ENCODE measurements at regions not wholly inside any gene's neighbourhood (a gene's known extent, or its start where the extent isn't known, plus 50 kb on each side); places are given as distances from the start of the nearest gene placed in this dataset.

GRCh38 chr5:125575171-125575890 is 828.9 kb upstream of the ZNF608 start:
- Mint-ChIP-seq H3K4me3 (no peak overlapping the region), H3K4me1 (ENCODE audit: low read depth) (no peaks in the 10 kb centered on the region), H3K9me3 (peaks cover 12% of the 10 kb centered on the region), H3K36me3 (ENCODE audit: low read depth) (no peaks in the 10 kb centered on the region), H3K27ac (no peak overlapping the region), H3K27me3 (ENCODE audit: insufficient read depth) (no peaks in the 10 kb centered on the region)
- intact Hi-C loops (cut with micrococcal nuclease), result no loop called here
- no peak for DNase-seq (ENCODE audit: low spot score)

DNA sequence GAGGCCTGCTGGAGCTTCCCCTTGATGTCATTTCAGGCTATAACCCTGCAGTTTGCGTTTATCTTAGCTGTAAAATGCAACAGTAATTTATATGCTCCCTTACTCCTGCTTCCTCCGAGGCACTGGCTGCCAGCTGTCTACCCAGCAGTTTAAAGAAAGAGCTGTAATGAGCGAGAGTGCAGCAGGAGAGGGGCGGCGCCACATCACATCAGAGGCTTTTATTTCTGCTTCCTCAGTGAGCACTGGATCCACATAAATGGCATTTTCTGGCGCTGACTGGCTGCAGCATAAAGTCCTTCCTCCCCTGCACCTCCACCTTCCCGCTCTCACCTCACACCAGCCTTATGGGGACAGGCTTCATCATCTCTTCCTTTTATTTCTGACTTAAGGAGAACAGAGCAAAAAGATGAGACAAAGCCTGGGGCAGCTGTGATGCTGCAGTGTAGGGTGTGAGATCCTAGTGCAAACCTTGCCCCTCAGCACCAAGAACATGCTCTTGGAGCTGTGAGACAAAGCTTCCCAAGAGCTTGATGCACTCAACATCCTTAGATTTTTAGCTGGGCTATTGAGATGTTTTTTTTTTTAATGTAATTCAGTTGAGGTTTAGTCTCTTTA is 829.6 kb upstream of the ZNF608 start:
- Mint-ChIP-seq H3K9me3 (peaks cover 12% of the 10 kb centered on the region), H3K4me3 (no peak overlapping the region), H3K27me3 (ENCODE audit: insufficient read depth) (no peaks in the 10 kb centered on the region), H3K36me3 (ENCODE audit: low read depth) (no peaks in the 10 kb centered on the region), H3K4me1 (ENCODE audit: low read depth) (no peaks in the 10 kb centered on the region), H3K27ac (no peak overlapping the region)
- DNase-seq (ENCODE audit: low spot score), result no peak
- intact Hi-C loops (cut with micrococcal nuclease), result no loop called here

DNA sequence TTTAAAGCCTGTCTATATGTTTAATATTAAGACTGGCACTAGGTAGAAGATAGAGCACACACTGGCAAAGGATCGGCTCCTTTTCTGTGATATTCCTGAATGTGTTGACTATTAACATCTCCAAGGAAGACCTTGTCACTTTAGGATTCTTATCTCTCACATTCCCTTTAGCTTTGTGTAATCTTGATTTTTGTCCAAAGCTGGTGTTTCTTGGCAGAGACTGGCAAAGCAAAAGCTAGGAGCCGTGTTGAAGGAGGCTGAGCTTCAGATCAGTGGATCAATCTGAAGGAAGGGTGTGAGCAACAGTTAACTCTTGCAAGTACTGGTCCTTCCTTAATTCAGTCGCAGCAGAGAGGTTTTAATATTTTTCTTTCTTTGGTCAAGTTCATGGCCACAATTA is 830.4 kb upstream of the ZNF608 start:
- Mint-ChIP-seq H3K27ac (no peak overlapping the region), H3K4me1 (ENCODE audit: low read depth) (no peaks in the 10 kb centered on the region), H3K4me3 (no peak overlapping the region), H3K36me3 (ENCODE audit: low read depth) (no peaks in the 10 kb centered on the region), H3K27me3 (ENCODE audit: insufficient read depth) (no peaks in the 10 kb centered on the region), H3K9me3 (peaks cover 10% of the 10 kb centered on the region)
- no peak for DNase-seq (ENCODE audit: low spot score)
- intact Hi-C loops (cut with micrococcal nuclease), result no loop called here

DNA sequence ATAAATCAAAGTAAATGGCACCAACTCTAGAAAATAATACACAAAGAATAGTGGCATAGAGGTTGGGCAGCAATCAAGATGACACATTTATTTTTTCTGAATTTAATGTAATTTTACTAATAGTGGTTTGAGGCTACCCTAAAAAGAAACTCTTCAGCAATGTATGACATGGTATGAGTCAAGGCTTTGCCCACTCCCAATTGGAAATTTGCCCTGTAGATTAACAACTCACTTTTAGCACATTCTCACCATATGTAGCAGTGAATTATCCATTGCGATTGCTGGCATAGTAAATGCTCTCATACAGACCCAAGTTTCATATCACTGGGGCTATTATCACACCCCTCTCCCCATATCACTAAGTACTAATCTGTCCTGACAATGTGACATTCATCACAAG is 832.1 kb upstream of the ZNF608 start:
- intact Hi-C loops (cut with micrococcal nuclease), result no loop called here
- H3K4me1 Mint-ChIP-seq (ENCODE audit: low read depth), result no peaks in the 10 kb centered on the region
- H3K36me3 Mint-ChIP-seq (ENCODE audit: low read depth), result no peaks in the 10 kb centered on the region
- H3K27me3 Mint-ChIP-seq (ENCODE audit: insufficient read depth), result no peaks in the 10 kb centered on the region
- no peak overlapping the region for H3K4me3 Mint-ChIP-seq
- DNase-seq (ENCODE audit: low spot score), result no peak
- no peak overlapping the region for H3K27ac Mint-ChIP-seq
- H3K9me3 Mint-ChIP-seq, result peaks cover 7% of the 10 kb centered on the region

DNA sequence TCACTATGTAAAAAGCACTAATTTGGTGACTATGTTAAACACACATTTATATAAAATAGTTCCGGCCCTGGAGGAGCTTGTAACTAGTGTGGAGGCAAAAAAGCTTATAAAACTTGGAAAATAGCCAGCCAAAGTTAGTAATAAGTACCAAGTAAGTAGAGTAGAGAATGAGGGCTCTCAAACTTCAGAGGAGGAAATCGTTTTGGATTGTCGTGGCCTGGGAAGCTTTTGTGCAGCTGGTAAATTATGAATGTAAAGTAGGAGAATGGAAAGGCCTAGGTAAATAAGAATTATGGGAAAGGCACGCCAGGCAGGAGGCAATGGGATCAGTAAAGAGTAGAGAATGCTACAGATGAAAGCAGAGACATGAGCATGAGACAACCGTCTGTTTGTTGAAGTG is 832.7 kb upstream of the ZNF608 start:
- Mint-ChIP-seq H3K4me3 (no peak overlapping the region), H3K27me3 (ENCODE audit: insufficient read depth) (no peaks in the 10 kb centered on the region), H3K9me3 (peaks cover 5% of the 10 kb centered on the region), H3K4me1 (ENCODE audit: low read depth) (no peaks in the 10 kb centered on the region), H3K36me3 (ENCODE audit: low read depth) (no peaks in the 10 kb centered on the region), H3K27ac (no peak overlapping the region)
- intact Hi-C loops (cut with micrococcal nuclease), result no loop called here
- no peak for DNase-seq (ENCODE audit: low spot score)

DNA sequence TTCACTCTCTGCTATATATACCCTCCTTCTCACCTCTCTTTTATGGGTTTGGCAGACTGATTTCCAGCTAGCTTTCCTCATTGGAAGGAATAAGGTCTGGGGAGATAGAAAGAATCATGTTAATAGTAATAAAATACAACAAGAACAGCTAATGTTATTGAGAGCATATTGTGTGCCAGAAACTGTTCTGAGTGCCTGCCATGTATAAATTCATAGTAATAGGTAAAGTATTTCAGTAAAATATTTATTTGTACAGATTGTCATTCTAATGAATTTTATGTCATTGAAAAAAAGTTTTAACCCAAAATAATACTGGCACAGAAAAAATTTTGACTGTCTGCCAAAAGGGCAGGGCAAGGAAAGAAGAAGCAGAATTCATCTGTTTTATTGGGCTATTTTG is 834.9 kb upstream of the ZNF608 start:
- intact Hi-C loops (cut with micrococcal nuclease), result no loop called here
- H3K9me3 Mint-ChIP-seq, result peaks cover 11% of the 10 kb centered on the region
- H3K27ac Mint-ChIP-seq, result no peak overlapping the region
- no peaks in the 10 kb centered on the region for H3K36me3 Mint-ChIP-seq (ENCODE audit: low read depth)
- no peaks in the 10 kb centered on the region for H3K27me3 Mint-ChIP-seq (ENCODE audit: insufficient read depth)
- no peaks in the 10 kb centered on the region for H3K4me1 Mint-ChIP-seq (ENCODE audit: low read depth)
- no peak for DNase-seq (ENCODE audit: low spot score)
- H3K4me3 Mint-ChIP-seq, result no peak overlapping the region

DNA sequence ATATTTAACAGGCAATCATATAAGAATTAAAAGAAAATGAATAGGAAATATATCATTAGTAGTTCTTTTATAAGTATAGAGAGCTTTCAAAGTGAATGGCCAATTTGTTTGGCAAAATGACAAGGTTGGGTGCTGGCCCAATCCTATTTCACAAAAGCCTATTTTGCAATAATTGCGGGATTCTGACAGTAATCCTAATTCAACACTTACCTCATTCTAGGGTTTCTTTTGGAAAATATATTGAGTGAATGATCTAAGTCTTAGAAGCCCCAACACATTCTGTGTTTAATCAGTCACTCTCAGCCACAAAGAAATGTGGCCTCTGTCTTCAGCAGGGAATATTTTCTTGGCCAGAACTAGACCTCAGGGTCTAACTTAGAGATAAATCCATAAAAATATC is 835.9 kb upstream of the ZNF608 start:
- peaks cover 11% of the 10 kb centered on the region for H3K9me3 Mint-ChIP-seq
- no peak overlapping the region for H3K4me3 Mint-ChIP-seq
- H3K27ac Mint-ChIP-seq, result no peak overlapping the region
- H3K27me3 Mint-ChIP-seq (ENCODE audit: insufficient read depth), result no peaks in the 10 kb centered on the region
- intact Hi-C loops (cut with micrococcal nuclease), result no loop called here
- no peaks in the 10 kb centered on the region for H3K36me3 Mint-ChIP-seq (ENCODE audit: low read depth)
- DNase-seq (ENCODE audit: low spot score), result no peak
- no peaks in the 10 kb centered on the region for H3K4me1 Mint-ChIP-seq (ENCODE audit: low read depth)

- Mint-ChIP-seq H3K4me1 (ENCODE audit: low read depth) (no peaks in the 10 kb centered on the region), H3K9me3 (peaks cover 11% of the 10 kb centered on the region), H3K27me3 (ENCODE audit: insufficient read depth) (no peaks in the 10 kb centered on the region), H3K4me3 (no peak overlapping the region), H3K36me3 (ENCODE audit: low read depth) (no peaks in the 10 kb centered on the region), H3K27ac (no peak overlapping the region)
- DNase-seq (ENCODE audit: low spot score), result no peak
- intact Hi-C loops (cut with micrococcal nuclease), result no loop called here
Measured at GRCh38 chr5:125583321-125584139, 837.1 kb upstream of the ZNF608 start.

DNA sequence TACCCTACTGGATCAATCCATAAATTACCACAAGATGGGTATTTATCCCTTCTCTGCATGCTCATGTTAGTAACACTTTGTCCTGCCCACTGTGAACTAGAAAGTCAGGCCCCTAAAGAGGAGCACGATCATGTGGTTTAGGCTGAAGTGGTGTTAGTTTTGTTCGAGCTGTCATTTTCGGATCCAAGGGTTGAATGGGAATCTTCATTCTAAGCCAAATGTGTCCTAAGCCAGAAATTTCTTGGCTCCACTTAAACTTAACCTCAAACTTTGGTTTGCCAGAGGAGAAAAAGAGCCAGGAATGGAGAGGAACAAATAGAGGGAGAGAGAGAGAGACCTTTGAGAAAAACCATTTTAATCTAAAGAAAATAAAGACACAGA is 837.7 kb upstream of the ZNF608 start:
- Mint-ChIP-seq H3K27ac (no peak overlapping the region), H3K4me1 (ENCODE audit: low read depth) (no peaks in the 10 kb centered on the region), H3K4me3 (no peak overlapping the region), H3K9me3 (peaks cover 11% of the 10 kb centered on the region), H3K27me3 (ENCODE audit: insufficient read depth) (no peaks in the 10 kb centered on the region), H3K36me3 (ENCODE audit: low read depth) (no peaks in the 10 kb centered on the region)
- DNase-seq (ENCODE audit: low spot score), result no peak
- intact Hi-C loops (cut with micrococcal nuclease), result no loop called here

DNA sequence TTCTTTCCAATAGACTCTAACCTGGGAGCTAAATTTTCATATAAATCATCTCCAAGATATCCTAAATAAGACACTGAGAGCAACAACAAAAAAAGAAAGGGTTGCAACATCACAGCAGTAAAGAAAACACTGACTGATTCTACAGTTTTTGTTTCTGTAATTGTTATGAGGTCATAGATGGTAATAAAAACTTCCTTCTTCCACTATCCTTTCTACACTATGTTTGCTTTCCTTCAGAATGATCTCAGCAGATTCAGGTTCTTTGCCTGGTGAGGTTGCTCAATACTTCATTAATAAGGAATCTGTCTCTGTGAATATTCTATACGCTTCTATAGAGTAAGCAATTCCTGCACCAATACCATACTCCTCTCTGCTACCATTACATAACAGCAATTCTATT is 835.6 kb upstream of the GRAMD2B start:
- DNase-seq (ENCODE audit: low spot score), result no peak
- H3K27ac Mint-ChIP-seq, result no peak overlapping the region
- H3K9me3 Mint-ChIP-seq, result peaks cover 13% of the 10 kb centered on the region
- H3K27me3 Mint-ChIP-seq (ENCODE audit: insufficient read depth), result no peaks in the 10 kb centered on the region
- intact Hi-C loops (cut with micrococcal nuclease), result no loop called here
- no peaks in the 10 kb centered on the region for H3K4me1 Mint-ChIP-seq (ENCODE audit: low read depth)
- no peaks in the 10 kb centered on the region for H3K36me3 Mint-ChIP-seq (ENCODE audit: low read depth)
- no peak overlapping the region for H3K4me3 Mint-ChIP-seq

DNA sequence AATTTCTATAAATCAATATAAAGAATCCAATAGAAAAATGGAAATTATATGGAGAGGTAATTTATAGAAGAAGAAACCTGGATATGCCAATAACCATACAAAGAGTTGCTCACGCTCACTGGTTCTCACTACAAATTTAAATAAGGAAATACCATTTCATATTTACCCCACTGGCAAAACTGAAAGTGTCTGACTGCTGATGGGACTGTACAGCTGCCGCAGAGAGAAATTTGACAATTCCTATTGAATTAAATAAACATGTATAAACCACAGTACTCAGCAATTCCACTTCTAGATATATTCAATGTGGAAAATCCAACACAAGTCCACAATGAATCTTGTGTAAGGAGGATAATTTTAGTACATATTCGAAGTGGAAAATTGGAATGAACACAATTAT is 830.4 kb upstream of the GRAMD2B start:
- Mint-ChIP-seq H3K36me3 (ENCODE audit: low read depth) (no peaks in the 10 kb centered on the region), H3K9me3 (peaks cover 5% of the 10 kb centered on the region), H3K4me1 (ENCODE audit: low read depth) (no peaks in the 10 kb centered on the region), H3K4me3 (no peak overlapping the region), H3K27me3 (ENCODE audit: insufficient read depth) (no peaks in the 10 kb centered on the region), H3K27ac (no peak overlapping the region)
- no peak for DNase-seq (ENCODE audit: low spot score)
- intact Hi-C loops (cut with micrococcal nuclease), result no loop called here

- Mint-ChIP-seq H3K4me3 (no peak overlapping the region), H3K4me1 (ENCODE audit: low read depth) (no peaks in the 10 kb centered on the region), H3K9me3 (no peaks in the 10 kb centered on the region), H3K27ac (no peak overlapping the region), H3K27me3 (ENCODE audit: insufficient read depth) (no peaks in the 10 kb centered on the region), H3K36me3 (ENCODE audit: low read depth) (no peaks in the 10 kb centered on the region)
- intact Hi-C loops (cut with micrococcal nuclease), result no loop called here
- DNase-seq (ENCODE audit: low spot score), result no peak
Measured at GRCh38 chr5:125595095-125595494, 828.1 kb upstream of the GRAMD2B start.

DNA sequence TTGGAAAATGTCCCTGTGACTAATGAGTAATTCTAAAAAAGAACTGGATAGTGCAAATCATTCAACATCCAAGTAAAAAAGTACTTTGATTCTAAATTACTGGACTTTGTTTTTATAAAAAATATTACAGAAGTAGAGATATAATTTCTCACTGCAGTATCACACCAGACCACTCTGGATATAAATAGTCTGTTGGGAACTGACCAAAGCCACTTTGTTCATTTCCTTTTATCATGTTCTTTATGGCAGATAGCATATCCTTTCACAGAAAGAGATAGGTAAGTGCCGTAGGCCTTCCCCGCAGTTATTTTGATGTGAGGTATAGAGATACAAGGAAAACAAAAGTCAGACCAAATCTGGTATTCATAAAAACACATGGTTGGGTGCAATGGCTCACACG is 827.4 kb upstream of the GRAMD2B start:
- Mint-ChIP-seq H3K27ac (no peak overlapping the region), H3K4me3 (no peak overlapping the region), H3K36me3 (ENCODE audit: low read depth) (no peaks in the 10 kb centered on the region), H3K9me3 (peaks cover 4% of the 10 kb centered on the region), H3K4me1 (ENCODE audit: low read depth) (no peaks in the 10 kb centered on the region), H3K27me3 (ENCODE audit: insufficient read depth) (no peaks in the 10 kb centered on the region)
- DNase-seq (ENCODE audit: low spot score), result no peak
- intact Hi-C loops (cut with micrococcal nuclease), result no loop called here

All from activated T-helper 1 cell treated with anti-CD3 and anti-CD28 coated beads, Interleukin-12 subunit alpha, Interleukin-12 subunit beta, Interleukin-2, Interleukin-4 antibody, amounts not matched to agents 30 ng/mL and 10 ng/mL and 1 ng/mL, durations not matched to agents 14 hours and 24 hours and 36 hours (primary cell).